Bronchial epithelial cell (primary cell): ENCODE measurements at regions not wholly inside any gene's neighbourhood (a gene's known extent, or its start where the extent isn't known, plus 50 kb on each side); places are given as distances from the start of the nearest gene placed in this dataset.

Source experiments
- DNase-seq: peaks from one replicate; pipeline ENCODE4 v3.0.0-alpha.2; 2010; ENCODE audit warnings: low read depth
- FAIRE-seq: peaks from 2 replicates; lab custom pipeline; 2011; peaks lifted over from hg19 to GRCh38; lab: Jason Lieb, UNC
- H3K27me3 ChIP-seq: 2 replicates; pipeline ENCODE4 v1.5.1; 2011; ENCODE audit warnings: low read length; ENCODE audit not compliant: control insufficient read depth, insufficient read depth
- H3K36me3 ChIP-seq: 2 replicates; pipeline ENCODE4 v1.5.1; 2011; ENCODE audit warnings: low read length; ENCODE audit not compliant: control insufficient read depth, insufficient read depth
- H3K4me3 ChIP-seq: 2 replicates; pipeline ENCODE4 v1.5.1; 2011; ENCODE audit warnings: mild to moderate bottlenecking, low read depth, low read length, control low read depth
- CTCF ChIP-seq: IDR thresholded peaks from 2 replicates; pipeline ENCODE4 v1.5.1; 2011; ENCODE audit warnings: mild to moderate bottlenecking, moderate library complexity, low read length, control low read depth, inconsistent platforms; ENCODE audit not compliant: insufficient read depth, severe bottlenecking

- no peak for FAIRE-seq
- no peaks in the 10 kb centered on the region for H3K27me3 ChIP-seq
These were observed 837.3 kb upstream of the SOX9 start for GRCh38 chr17:71283486-71283885.

GRCh38 chr17:71284032-71284755 lies 836.6 kb upstream of the SOX9 start:
- H3K4me3 ChIP-seq, result no peak overlapping the region
- DNase-seq, result no peak
- no peak for FAIRE-seq
- H3K27me3 ChIP-seq, result no peaks in the 10 kb centered on the region
- TF ChIP-seq CTCF, result no peak
- H3K36me3 ChIP-seq, result no peaks in the 10 kb centered on the region

More at GRCh38 chr17:71283486-71283885, 837.3 kb upstream of the SOX9 start:
- Histone ChIP-seq H3K36me3 (no peaks in the 10 kb centered on the region), H3K4me3 (no peak overlapping the region)
- DNase-seq, result no peak
- TF ChIP-seq CTCF, result no peak

- Histone ChIP-seq H3K36me3 (no peaks in the 10 kb centered on the region), H3K4me3 (no peak overlapping the region), H3K27me3 (no peaks in the 10 kb centered on the region)
- DNase-seq (no peak), FAIRE-seq (no peak)
- TF ChIP-seq CTCF, result no peak
These were observed 834.2 kb upstream of the SOX9 start for GRCh38 chr17:71286625-71287024.

- no peak for FAIRE-seq
- no peak for TF ChIP-seq CTCF
- Histone ChIP-seq H3K36me3 (no peaks in the 10 kb centered on the region), H3K27me3 (no peaks in the 10 kb centered on the region), H3K4me3 (no peak overlapping the region)
- no peak for DNase-seq
These were observed 833.6 kb upstream of the SOX9 start for GRCh38 chr17:71287071-71287823.

GRCh38 chr17:71292006-71292405 lies 828.8 kb upstream of the SOX9 start:
- FAIRE-seq, result no peak
- no peak overlapping the region for H3K4me3 ChIP-seq
- TF ChIP-seq CTCF, result no peak
- H3K36me3 ChIP-seq, result no peaks in the 10 kb centered on the region
- no peaks in the 10 kb centered on the region for H3K27me3 ChIP-seq
- no peak for DNase-seq
